Skeletal muscle satellite cell (primary cell): ENCODE measurements at regions not wholly inside any gene's neighbourhood (a gene's known extent, or its start where the extent isn't known, plus 50 kb on each side); places are given as distances from the start of the nearest gene placed in this dataset.
"Not testable (repeated sequence)": the region's sequence is repeated elsewhere in the genome, so short reads cannot be mapped to it uniquely, and the experiment has no call there.

ENCODE experiments used
- H3K27me3 ChIP-seq: 2 replicates; pipeline ENCODE4 v1.7.0; 2013; ENCODE audit warnings: low read length; ENCODE audit not compliant: control insufficient read depth, insufficient read depth
- H3K36me3 ChIP-seq: 2 replicates; pipeline ENCODE4 v1.7.0; 2013; ENCODE audit warnings: mild to moderate bottlenecking, control low read depth, low read length; ENCODE audit not compliant: insufficient read depth
- H3K4me1 ChIP-seq: 2 replicates; pipeline ENCODE4 v1.7.0; 2013; ENCODE audit warnings: low read length; ENCODE audit not compliant: control insufficient read depth, insufficient read depth
- H3K4me2 ChIP-seq: 2 replicates; pipeline ENCODE4 v1.7.0; 2013; ENCODE audit warnings: mild to moderate bottlenecking, low read length
- H3K4me3 ChIP-seq: 2 replicates; pipeline ENCODE4 v1.7.0; 2013; ENCODE audit warnings: low read length
- H3K9ac ChIP-seq: 2 replicates; pipeline ENCODE4 v1.7.0; 2013; ENCODE audit warnings: mild to moderate bottlenecking, low read depth, low read length, moderate library complexity
- H3K9me3 ChIP-seq: replicated peaks from 2 replicates; pipeline ENCODE4 v1.7.0; 2013; ENCODE audit warnings: mild to moderate bottlenecking, control low read depth, low read length

DNA sequence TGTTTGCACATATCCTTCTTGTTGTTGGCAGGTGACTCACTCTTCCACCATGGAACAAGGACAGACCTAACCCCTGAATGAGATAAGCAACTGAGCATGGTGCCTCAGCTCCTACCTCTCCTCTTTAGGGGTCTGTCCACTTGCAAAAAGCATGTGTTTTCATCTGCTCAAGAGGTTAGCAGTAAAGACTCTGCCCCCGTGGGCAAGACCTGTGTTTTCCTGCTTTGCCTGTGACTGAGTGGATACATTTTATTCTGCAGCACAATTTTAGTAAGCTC, 111.0 kb upstream of the LIFR start:
- H3K4me3 ChIP-seq, result no peak overlapping the region
- H3K4me1 ChIP-seq, result peaks cover 4% of the 10 kb centered on the region
- no peaks in the 10 kb centered on the region for H3K9me3 ChIP-seq
- peaks cover 28% of the 10 kb centered on the region for H3K27me3 ChIP-seq
- H3K36me3 ChIP-seq, result no peaks in the 10 kb centered on the region
- no peak overlapping the region for H3K9ac ChIP-seq
- H3K4me2 ChIP-seq, result no peak overlapping the region

DNA sequence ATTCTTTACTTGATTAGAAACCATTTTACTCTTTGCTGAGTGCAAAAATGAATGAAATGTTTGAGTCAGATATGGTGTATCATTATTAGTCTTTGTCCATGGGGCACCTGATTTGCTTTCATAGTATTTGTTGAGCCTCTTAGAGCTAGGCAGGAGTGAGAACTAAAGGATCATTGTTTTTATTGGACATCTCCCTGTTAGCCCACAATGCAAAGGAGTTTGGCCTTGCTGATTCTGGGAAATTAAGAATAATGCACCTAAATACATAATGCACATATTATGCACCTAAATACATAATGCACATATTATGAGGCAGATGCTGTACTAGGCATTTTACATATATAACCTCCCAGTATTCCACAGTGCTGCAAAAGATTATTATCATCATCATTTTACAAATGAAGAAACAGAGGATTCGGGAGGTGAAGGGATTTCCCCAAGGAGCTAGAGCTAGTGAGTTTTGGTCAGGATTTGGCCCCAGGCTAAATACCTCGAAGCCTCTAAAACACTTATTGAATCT, 113.0 kb upstream of the LIFR start:
- Histone ChIP-seq H3K4me2 (no peak overlapping the region), H3K36me3 (no peaks in the 10 kb centered on the region), H3K27me3 (peaks cover 24% of the 10 kb centered on the region), H3K4me3 (no peak overlapping the region), H3K9ac (no peak overlapping the region), H3K9me3 (no peaks in the 10 kb centered on the region), H3K4me1 (peaks cover 4% of the 10 kb centered on the region)

DNA sequence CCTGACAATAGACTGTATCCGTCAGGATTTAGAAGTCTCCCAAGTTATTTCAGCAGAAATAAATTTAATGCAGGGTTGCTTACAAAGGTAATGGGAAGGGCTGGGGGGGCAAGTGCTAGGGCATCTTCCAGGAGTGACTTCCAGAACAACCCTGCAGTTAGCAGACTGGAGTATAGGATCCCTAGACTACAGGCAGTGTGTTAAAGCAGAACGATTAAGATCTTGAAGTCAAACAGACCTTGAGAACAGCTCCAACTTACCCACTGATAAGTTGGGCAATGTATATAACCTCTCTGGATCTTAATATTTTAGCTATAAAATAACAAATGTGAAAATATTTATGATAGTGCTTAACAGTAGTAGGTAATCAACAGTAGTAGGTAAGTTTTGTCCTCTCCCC, 113.6 kb upstream of the LIFR start:
- Histone ChIP-seq H3K9me3 (no peaks in the 10 kb centered on the region), H3K4me2 (no peak overlapping the region), H3K27me3 (peaks cover 21% of the 10 kb centered on the region), H3K36me3 (no peaks in the 10 kb centered on the region), H3K4me1 (peaks cover 4% of the 10 kb centered on the region), H3K9ac (no peak overlapping the region), H3K4me3 (no peak overlapping the region)

DNA sequence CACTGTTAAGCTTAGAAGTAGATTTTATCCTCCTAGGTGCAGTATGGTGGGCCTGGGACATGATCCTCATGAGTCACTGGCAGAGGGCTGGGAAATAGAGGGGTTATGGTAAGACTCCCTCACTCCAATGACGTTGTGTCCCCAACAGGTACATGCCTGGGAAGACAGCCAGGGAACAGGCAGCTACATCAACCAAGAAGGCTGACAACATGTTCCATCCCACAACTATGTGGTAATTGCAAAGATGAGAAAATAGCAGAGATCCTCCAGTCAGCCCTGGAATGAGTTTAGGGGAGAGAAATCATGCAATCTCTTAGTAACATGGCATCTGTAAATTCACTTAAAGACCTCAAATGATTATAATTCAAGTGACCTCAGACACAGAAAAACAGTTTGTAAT, 114.4 kb upstream of the LIFR start:
- no peak overlapping the region for H3K4me3 ChIP-seq
- no peak overlapping the region for H3K4me2 ChIP-seq
- peaks cover 21% of the 10 kb centered on the region for H3K27me3 ChIP-seq
- no peaks in the 10 kb centered on the region for H3K36me3 ChIP-seq
- H3K9me3 ChIP-seq, result no peaks in the 10 kb centered on the region
- peaks cover 4% of the 10 kb centered on the region for H3K4me1 ChIP-seq
- H3K9ac ChIP-seq, result no peak overlapping the region

DNA sequence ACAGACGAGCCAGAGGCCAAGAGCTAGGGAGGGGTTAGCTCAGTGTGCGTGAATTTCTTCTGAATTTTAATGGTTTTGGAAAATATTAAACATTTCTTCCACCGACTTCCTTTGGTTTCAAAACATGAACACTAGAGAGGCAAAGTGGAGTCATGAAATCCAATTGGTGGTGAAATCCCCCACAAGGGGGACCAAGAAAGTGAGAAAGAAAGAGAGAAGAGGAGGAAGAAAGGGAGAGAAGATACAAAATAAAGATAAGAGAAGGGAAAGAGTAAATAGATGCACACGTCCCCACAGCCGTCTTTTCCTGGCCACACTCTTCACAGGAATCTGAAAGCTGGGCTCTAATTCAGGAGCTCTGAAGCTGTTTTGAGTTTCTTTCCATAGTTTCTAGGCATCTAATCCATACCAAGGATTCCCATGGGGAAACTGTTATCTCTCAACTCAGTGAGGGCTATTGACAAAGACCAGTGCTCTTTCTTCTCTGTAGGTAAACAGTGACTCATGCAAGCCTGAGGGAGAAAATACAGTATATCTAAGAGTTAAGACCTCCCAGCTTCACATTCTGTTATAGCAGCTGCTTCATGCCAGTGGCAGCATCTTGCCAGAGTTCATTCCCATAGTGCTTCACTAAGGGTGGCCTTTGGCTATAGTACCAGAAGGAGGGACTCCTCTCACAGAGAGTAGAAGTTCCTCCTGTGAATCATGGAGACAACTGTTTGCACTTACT, 115.8 kb upstream of the LIFR start:
- Histone ChIP-seq H3K36me3 (no peaks in the 10 kb centered on the region), H3K9ac (no peak overlapping the region), H3K4me1 (no peaks in the 10 kb centered on the region), H3K9me3 (no peaks in the 10 kb centered on the region), H3K4me2 (no peak overlapping the region), H3K4me3 (no peak overlapping the region), H3K27me3 (peaks cover 21% of the 10 kb centered on the region)

DNA sequence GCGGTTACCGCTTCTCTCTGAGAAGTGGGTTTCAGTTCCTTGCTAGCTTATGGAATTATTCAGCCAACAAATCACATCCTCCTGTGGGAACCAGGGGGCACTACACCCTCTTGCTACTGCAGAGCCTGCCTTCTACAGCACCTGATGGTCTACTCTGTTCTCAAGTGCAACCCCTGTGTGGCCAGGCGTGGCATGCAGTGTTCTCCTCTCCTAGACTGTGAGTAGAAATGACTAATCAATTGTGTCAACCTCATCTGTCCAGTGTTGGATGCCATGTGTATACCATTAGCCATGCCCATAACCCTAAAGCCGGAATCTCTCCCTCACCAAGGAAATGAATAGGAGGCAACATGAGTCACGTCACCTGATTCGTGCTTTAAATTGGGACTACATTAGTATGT, 117.2 kb upstream of the LIFR start:
- H3K27me3 ChIP-seq, result peaks cover 12% of the 10 kb centered on the region
- no peak overlapping the region for H3K4me3 ChIP-seq
- no peaks in the 10 kb centered on the region for H3K4me1 ChIP-seq
- no peaks in the 10 kb centered on the region for H3K36me3 ChIP-seq
- H3K9me3 ChIP-seq, result no peaks in the 10 kb centered on the region
- H3K4me2 ChIP-seq, result no peak overlapping the region
- no peak overlapping the region for H3K9ac ChIP-seq

DNA sequence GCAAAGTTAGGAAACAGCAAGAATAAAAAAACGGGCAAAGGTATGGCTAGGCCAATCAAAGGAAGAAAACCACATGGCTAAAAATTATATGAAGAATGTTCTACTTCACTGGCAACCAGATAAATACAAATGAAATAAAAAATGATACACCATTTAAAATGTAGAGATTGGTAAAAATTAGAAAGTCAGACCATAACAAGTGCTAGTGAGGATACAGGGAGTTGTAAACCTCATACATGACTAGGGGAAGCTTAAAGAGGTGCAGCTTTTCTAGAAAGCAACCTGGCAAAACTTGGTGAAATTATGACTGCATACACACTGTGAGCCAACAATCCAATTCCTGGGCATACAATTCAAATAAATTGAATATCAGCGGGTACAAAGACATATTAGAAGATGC, 119.0 kb upstream of the LIFR start:
- Histone ChIP-seq H3K9ac (no peak overlapping the region), H3K36me3 (no peaks in the 10 kb centered on the region), H3K9me3 (no peaks in the 10 kb centered on the region), H3K4me2 (no peak overlapping the region), H3K4me1 (no peaks in the 10 kb centered on the region), H3K4me3 (no peak overlapping the region), H3K27me3 (peaks cover 11% of the 10 kb centered on the region)

DNA sequence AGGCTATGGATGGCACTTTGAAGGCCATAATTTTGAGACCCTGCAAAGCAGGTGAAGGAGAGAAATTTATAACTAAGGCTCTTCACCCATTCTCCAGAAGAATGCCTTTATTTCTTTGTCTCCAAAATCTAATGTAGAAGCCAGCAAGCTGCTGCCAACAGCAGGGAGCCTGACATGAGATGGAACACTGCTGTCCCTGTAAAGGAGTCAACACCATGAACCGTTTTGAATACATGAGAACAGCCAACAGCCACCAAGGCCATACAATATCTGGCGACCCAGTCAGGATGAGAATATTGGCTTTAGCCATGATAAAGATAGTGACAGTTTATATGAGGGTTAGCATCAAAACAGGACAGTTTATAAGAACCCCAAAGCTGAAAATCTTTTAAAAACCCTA, 121.2 kb upstream of the LIFR start:
- H3K4me3 ChIP-seq, result no peak overlapping the region
- no peak overlapping the region for H3K9ac ChIP-seq
- H3K9me3 ChIP-seq, result no peaks in the 10 kb centered on the region
- no peak overlapping the region for H3K4me2 ChIP-seq
- no peaks in the 10 kb centered on the region for H3K4me1 ChIP-seq
- H3K27me3 ChIP-seq, result peaks cover 5% of the 10 kb centered on the region
- no peaks in the 10 kb centered on the region for H3K36me3 ChIP-seq

DNA sequence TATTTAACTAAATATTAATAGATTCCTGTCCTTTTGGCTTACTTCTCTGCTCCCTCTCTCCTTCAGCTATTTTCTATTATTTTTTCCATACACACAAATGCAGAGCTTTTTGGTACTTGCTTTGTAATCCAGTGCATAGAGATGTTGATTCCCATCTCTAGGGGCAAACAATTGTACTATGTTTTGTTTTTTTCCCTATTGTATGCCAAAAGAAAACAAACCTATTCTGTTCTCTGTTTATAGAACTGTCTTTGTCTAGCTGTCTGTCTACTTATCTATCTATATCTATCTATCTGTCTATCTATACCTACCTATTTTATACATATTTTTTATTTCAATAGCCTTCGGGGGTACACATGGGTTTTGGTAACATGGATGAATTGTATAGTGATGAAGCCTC, 121.6 kb upstream of the LIFR start:
- Histone ChIP-seq H3K27me3 (peaks cover 5% of the 10 kb centered on the region), H3K4me2 (no peak overlapping the region), H3K4me1 (no peaks in the 10 kb centered on the region), H3K9ac (no peak overlapping the region), H3K36me3 (no peaks in the 10 kb centered on the region), H3K4me3 (no peak overlapping the region), H3K9me3 (no peaks in the 10 kb centered on the region)

DNA sequence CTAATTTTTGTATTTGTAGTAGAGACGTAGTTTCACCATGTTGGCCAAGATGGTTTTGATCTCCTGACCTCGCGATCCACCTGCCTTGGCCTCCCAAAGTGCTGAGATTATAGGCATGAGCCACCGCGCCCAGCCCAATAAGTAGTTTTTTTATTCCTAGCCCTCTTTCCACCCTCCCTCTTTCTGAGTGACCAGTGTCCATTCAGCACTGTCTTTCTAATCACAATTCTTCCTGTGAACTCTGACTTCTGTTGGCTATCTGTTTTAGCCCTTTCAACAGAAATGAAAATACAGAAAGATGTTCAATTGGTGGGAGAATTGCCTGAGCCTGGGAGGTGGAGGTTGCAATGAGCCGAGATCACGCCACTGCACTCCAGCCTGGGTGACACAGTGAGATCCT, 122.3 kb upstream of the LIFR start:
- H3K4me1 ChIP-seq, H3K36me3 ChIP-seq, H3K4me3 ChIP-seq, H3K9ac ChIP-seq, H3K4me2 ChIP-seq, H3K9me3 ChIP-seq, H3K27me3 ChIP-seq: not testable (repeated sequence)

DNA sequence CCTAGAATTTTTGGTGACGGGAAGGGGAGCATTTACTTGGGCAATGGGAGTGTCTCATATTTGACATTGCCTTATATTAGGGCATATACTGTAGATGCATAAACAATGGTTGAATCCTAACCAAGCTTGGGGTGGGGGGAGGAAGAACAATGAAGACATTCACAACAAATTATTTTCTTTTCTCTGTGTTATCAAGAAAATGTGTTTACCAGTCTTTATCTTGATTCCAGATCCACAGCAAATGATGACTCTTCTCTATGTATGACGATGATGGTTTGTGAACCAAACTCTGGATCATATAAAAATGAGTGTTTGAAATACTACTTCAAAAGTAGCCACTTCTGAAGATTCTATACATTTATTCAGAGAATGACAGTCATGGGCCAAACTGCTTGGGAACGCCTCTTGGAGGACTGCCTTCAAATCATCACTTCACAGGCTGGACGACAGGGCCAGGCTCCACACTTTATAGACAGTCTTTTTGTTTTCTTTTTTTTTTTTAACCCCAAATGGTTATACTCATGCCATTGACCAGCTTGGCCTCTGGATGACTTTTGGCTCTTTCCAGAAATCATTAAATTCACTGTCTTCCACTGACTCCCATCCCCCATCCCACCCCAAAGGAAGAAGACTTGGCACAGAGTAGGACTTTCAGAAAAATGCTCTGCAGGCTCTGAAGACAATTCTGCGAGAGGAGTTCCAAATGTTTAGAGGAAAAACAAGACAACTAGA, 123.8 kb upstream of the LIFR start:
- Histone ChIP-seq H3K9ac (no peak overlapping the region), H3K4me2 (no peak overlapping the region), H3K9me3 (no peaks in the 10 kb centered on the region), H3K4me1 (no peaks in the 10 kb centered on the region), H3K4me3 (no peak overlapping the region), H3K27me3 (peaks cover 18% of the 10 kb centered on the region), H3K36me3 (no peaks in the 10 kb centered on the region)
